SK-N-SH treated with all-trans-retinoic acid at 6 μM for 48 hours (cell line): ENCODE measurements at regions not wholly inside any gene's neighbourhood (a gene's known extent, or its start where the extent isn't known, plus 50 kb on each side); places are given as distances from the start of the nearest gene placed in this dataset.

Experiments used
- ATAC-seq: fragments of 200-7000 bp; cut with Tn5 transposase; 3 replicates; pipeline ENCODE4 v1.9.1; 2020; ENCODE audit warnings: mild to moderate bottlenecking, moderate library complexity
- ARNTL ChIP-seq: fragments of 450-650 bp; formaldehyde crosslinking; IDR thresholded peaks from 2 replicates; pipeline ENCODE4 v1.5.0; 2020; ENCODE audit warnings: low read depth, mild to moderate bottlenecking, moderate library complexity, borderline replicate concordance
- BACH2 ChIP-seq: fragments of 250-450 bp; sonication (Bioruptor Pico); IDR thresholded peaks from 2 replicates; pipeline ENCODE4 v1.9.0; 2021; ENCODE audit warnings: mild to moderate bottlenecking, borderline replicate concordance
- CSDC2 ChIP-seq: fragments of 250-450 bp; sonication (Bioruptor Pico); IDR thresholded peaks from 2 replicates; pipeline ENCODE4 v1.5.0; 2020; ENCODE audit warnings: mild to moderate bottlenecking, moderate library complexity
- ESRRG ChIP-seq: fragments of 250-450 bp; sonication (Bioruptor Pico); IDR thresholded peaks from 2 replicates; pipeline ENCODE4 v1.6.1; 2021; ENCODE audit warnings: mild to moderate bottlenecking
- GLIS3 ChIP-seq: fragments of 250-450 bp; sonication (Bioruptor Pico); IDR thresholded peaks from 2 replicates; pipeline ENCODE4 v1.5.0; 2020; ENCODE audit warnings: mild to moderate bottlenecking, moderate library complexity
- ISL1 ChIP-seq: fragments of 250-450 bp; sonication (Bioruptor Pico); IDR thresholded peaks from 2 replicates; pipeline ENCODE4 v2.1.2; 2022; ENCODE audit warnings: mild to moderate bottlenecking, moderate library complexity
- OSR1 ChIP-seq: fragments of 250-450 bp; sonication (Bioruptor Pico); IDR thresholded peaks from 2 replicates; pipeline ENCODE4 v1.8.0; 2022; ENCODE audit warnings: moderate library complexity, mild to moderate bottlenecking, inconsistent platforms
- PPARA ChIP-seq: fragments of 250-450 bp; sonication (Bioruptor Pico); IDR thresholded peaks from 2 replicates; pipeline ENCODE4 v1.5.0; 2020; ENCODE audit warnings: mild to moderate bottlenecking, borderline replicate concordance
- RARB ChIP-seq: fragments of 250-450 bp; sonication (Bioruptor Pico); IDR thresholded peaks from 2 replicates; pipeline ENCODE4 v1.8.0; 2021; ENCODE audit warnings: mild to moderate bottlenecking, moderate library complexity
- SNAI2 ChIP-seq: fragments of 250-450 bp; sonication (Bioruptor Pico); IDR thresholded peaks from 2 replicates; pipeline ENCODE4 v1.5.0; 2020; ENCODE audit warnings: mild to moderate bottlenecking, moderate library complexity
- TCF4 ChIP-seq: fragments of 250-450 bp; sonication (Bioruptor Pico); IDR thresholded peaks from 2 replicates; pipeline ENCODE4 v1.8.0; 2021; ENCODE audit warnings: mild to moderate bottlenecking, moderate library complexity, borderline replicate concordance
- TOX ChIP-seq: fragments of 250-450 bp; sonication (Bioruptor Pico); IDR thresholded peaks from 2 replicates; pipeline ENCODE4 v1.8.0; 2021; ENCODE audit warnings: mild to moderate bottlenecking, moderate library complexity, borderline replicate concordance
- TSHZ2 ChIP-seq: fragments of 250-450 bp; sonication (Bioruptor Pico); IDR thresholded peaks from 2 replicates; pipeline ENCODE4 v1.5.0; 2020; ENCODE audit warnings: mild to moderate bottlenecking, moderate library complexity
- ZC3H10 ChIP-seq: fragments of 250-450 bp; sonication (Bioruptor Pico); IDR thresholded peaks from 2 replicates; pipeline ENCODE4 v1.5.1; 2021; ENCODE audit warnings: mild to moderate bottlenecking, moderate library complexity
- ZFP3 ChIP-seq: fragments of 250-450 bp; sonication (Bioruptor Pico); IDR thresholded peaks from 2 replicates; pipeline ENCODE4 v1.5.0; 2020; ENCODE audit warnings: mild to moderate bottlenecking, moderate library complexity
- ZFP30 ChIP-seq: fragments of 450-650 bp; formaldehyde crosslinking; IDR thresholded peaks from 2 replicates; pipeline ENCODE4 v1.5.0; 2022; ENCODE audit warnings: mild to moderate bottlenecking, moderate library complexity
- ZNF565 ChIP-seq: fragments of 450-650 bp; formaldehyde crosslinking; conservative IDR thresholded peaks from 2 replicates; pipeline ENCODE4 v1.5.0; 2020; ENCODE audit warnings: low read depth, mild to moderate bottlenecking, moderate library complexity
- ZNF70 ChIP-seq: fragments of 450-650 bp; formaldehyde crosslinking; IDR thresholded peaks from 2 replicates; pipeline ENCODE4 v1.5.0; 2020; ENCODE audit warnings: mild to moderate bottlenecking, moderate library complexity
- ZNF8 ChIP-seq: fragments of 450-650 bp; formaldehyde crosslinking; IDR thresholded peaks from 2 replicates; pipeline ENCODE4 v1.5.0; 2020; ENCODE audit warnings: mild to moderate bottlenecking, moderate library complexity
- TF ChIP-seq, protein P1 (sequence below): fragments of 250-450 bp; sonication (Bioruptor Pico); IDR thresholded peaks from 2 replicates; pipeline ENCODE4 v1.5.1; 2020; ENCODE audit warnings: low read depth, mild to moderate bottlenecking, moderate library complexity
- TF ChIP-seq, protein P2 (sequence below): fragments of 250-450 bp; sonication (Bioruptor Pico); IDR thresholded peaks from 2 replicates; pipeline ENCODE4 v1.5.1; 2021; ENCODE audit warnings: mild to moderate bottlenecking, moderate library complexity
- TF ChIP-seq, protein P3 (sequence below): fragments of 250-450 bp; sonication (Bioruptor Pico); IDR thresholded peaks from 2 replicates; pipeline ENCODE4 v1.8.0; 2020; ENCODE audit warnings: mild to moderate bottlenecking, moderate library complexity, borderline replicate concordance
- TF ChIP-seq, protein P4 (sequence below): fragments of 250-450 bp; sonication (Bioruptor Pico); IDR thresholded peaks from 2 replicates; pipeline ENCODE4 v1.8.0; 2021; ENCODE audit warnings: low read depth, mild to moderate bottlenecking, moderate library complexity, borderline replicate concordance

- no peak for ATAC-seq
- no peak for TF ChIP-seq ZNF70 (CRISPR knock-in tag)
- no peak for TF ChIP-seq RARB (CRISPR knock-in tag)
- TF ChIP-seq, protein P1, sequence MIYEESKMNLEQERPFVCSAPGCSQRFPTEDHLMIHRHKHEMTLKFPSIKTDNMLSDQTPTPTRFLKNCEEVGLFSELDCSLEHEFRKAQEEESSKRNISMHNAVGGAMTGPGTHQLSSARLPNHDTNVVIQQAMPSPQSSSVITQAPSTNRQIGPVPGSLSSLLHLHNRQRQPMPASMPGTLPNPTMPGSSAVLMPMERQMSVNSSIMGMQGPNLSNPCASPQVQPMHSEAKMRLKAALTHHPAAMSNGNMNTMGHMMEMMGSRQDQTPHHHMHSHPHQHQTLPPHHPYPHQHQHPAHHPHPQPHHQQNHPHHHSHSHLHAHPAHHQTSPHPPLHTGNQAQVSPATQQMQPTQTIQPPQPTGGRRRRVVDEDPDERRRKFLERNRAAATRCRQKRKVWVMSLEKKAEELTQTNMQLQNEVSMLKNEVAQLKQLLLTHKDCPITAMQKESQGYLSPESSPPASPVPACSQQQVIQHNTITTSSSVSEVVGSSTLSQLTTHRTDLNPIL = no peak
- TF ChIP-seq GLIS3 (CRISPR knock-in tag) = no peak
- TF ChIP-seq, protein P2, sequence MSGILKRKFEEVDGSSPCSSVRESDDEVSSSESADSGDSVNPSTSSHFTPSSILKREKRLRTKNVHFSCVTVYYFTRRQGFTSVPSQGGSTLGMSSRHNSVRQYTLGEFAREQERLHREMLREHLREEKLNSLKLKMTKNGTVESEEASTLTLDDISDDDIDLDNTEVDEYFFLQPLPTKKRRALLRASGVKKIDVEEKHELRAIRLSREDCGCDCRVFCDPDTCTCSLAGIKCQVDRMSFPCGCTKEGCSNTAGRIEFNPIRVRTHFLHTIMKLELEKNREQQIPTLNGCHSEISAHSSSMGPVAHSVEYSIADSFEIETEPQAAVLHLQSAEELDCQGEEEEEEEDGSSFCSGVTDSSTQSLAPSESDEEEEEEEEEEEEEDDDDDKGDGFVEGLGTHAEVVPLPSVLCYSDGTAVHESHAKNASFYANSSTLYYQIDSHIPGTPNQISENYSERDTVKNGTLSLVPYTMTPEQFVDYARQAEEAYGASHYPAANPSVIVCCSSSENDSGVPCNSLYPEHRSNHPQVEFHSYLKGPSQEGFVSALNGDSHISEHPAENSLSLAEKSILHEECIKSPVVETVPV (CRISPR knock-in tag) = no peak
- TF ChIP-seq ZC3H10 = no peak
- TF ChIP-seq ESRRG (CRISPR knock-in tag) = no peak
- TF ChIP-seq ARNTL (CRISPR knock-in tag) = no peak
- no peak for TF ChIP-seq ZNF8
- TF ChIP-seq ZFP30 (CRISPR knock-in tag) = no peak
- no peak for TF ChIP-seq BACH2 (CRISPR knock-in tag)
- TF ChIP-seq PPARA (CRISPR knock-in tag) = no peak
- TF ChIP-seq, protein P3, sequence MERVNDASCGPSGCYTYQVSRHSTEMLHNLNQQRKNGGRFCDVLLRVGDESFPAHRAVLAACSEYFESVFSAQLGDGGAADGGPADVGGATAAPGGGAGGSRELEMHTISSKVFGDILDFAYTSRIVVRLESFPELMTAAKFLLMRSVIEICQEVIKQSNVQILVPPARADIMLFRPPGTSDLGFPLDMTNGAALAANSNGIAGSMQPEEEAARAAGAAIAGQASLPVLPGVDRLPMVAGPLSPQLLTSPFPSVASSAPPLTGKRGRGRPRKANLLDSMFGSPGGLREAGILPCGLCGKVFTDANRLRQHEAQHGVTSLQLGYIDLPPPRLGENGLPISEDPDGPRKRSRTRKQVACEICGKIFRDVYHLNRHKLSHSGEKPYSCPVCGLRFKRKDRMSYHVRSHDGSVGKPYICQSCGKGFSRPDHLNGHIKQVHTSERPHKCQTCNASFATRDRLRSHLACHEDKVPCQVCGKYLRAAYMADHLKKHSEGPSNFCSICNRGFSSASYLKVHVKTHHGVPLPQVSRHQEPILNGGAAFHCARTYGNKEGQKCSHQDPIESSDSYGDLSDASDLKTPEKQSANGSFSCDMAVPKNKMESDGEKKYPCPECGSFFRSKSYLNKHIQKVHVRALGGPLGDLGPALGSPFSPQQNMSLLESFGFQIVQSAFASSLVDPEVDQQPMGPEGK = no peak
- no peak for TF ChIP-seq OSR1 (CRISPR knock-in tag)
- TF ChIP-seq, protein P4, sequence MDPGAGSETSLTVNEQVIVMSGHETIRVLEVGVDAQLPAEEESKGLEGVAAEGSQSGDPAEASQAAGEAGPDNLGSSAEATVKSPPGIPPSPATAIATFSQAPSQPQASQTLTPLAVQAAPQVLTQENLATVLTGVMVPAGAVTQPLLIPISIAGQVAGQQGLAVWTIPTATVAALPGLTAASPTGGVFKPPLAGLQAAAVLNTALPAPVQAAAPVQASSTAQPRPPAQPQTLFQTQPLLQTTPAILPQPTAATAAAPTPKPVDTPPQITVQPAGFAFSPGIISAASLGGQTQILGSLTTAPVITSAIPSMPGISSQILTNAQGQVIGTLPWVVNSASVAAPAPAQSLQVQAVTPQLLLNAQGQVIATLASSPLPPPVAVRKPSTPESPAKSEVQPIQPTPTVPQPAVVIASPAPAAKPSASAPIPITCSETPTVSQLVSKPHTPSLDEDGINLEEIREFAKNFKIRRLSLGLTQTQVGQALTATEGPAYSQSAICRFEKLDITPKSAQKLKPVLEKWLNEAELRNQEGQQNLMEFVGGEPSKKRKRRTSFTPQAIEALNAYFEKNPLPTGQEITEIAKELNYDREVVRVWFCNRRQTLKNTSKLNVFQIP = no peak
- TF ChIP-seq TOX (CRISPR knock-in tag) = no peak
- TF ChIP-seq SNAI2 (CRISPR knock-in tag) = no peak
- TF ChIP-seq TCF4 (CRISPR knock-in tag) = no peak
- TF ChIP-seq TSHZ2 (CRISPR knock-in tag) = no peak
- TF ChIP-seq ISL1 (CRISPR knock-in tag) = no peak
Observed at GRCh38 chr7:25626451-25627131, 398.3 kb upstream of the NPVF start.

GRCh38 chr7:25628446-25628845, 400.2 kb upstream of the NPVF start:
- TF ChIP-seq, protein P4 = no peak
- TF ChIP-seq ZC3H10 (no peak), ZFP3 (no peak)
- ATAC-seq = no peak

GRCh38 chr7:25632616-25633015, 404.3 kb upstream of the NPVF start:
- ATAC-seq = no peak

More at GRCh38 chr7:25632616-25633015, 404.3 kb upstream of the NPVF start:
- TF ChIP-seq ZFP3 (no peak), TCF4 (CRISPR knock-in tag) (peak; percentile 21; the same call in 1 of the 2 replicates), CSDC2 (no peak), ISL1 (CRISPR knock-in tag) (peak; percentile 24; the same call in 1 of the 2 replicates), ZNF565 (CRISPR knock-in tag) (no peak), TSHZ2 (CRISPR knock-in tag) (no peak)
